ENCODE measurements at regions not wholly inside any gene's neighbourhood (a gene's known extent, or its start where the extent isn't known, plus 50 kb on each side); places are given as distances from the start of the nearest gene placed in this dataset.

- TF ChIP-seq EZH2 (IDR thresholded peaks at IDR 0.05; ENCODE audit: borderline replicate concordance, low read length) (no peak), CTCF (conservative IDR thresholded peaks at IDR 0.05 in 1 of 2, IDR thresholded peaks at IDR 0.05 in 1 of 2; ENCODE audit: extremely low read depth in 1 of 2, insufficient read depth in 1 of 2, low read depth in 1 of 2, low read length in 2 of 2) (no peak)
Measured at GRCh38 chr3:74149466-74149865, 465.0 kb downstream of the CNTN3 start.
